ENCODE measurements at regions not wholly inside any gene's neighbourhood (a gene's known extent, or its start where the extent isn't known, plus 50 kb on each side); places are given as distances from the start of the nearest gene placed in this dataset.

- Mint-ChIP-seq H3K4me1 (no peaks in the 10 kb centered on the region), H3K9me3 (no peaks in the 10 kb centered on the region), H3K27ac (no peak overlapping the region), H3K36me3 (ENCODE audit: low read depth) (no peaks in the 10 kb centered on the region), H3K27me3 (ENCODE audit: low read depth) (peaks cover 13% of the 10 kb centered on the region), H3K4me3 (no peak overlapping the region)
- TF ChIP-seq CTCF (IDR thresholded peaks at IDR 0.05; ENCODE audit: unreplicated experiment in 3 of 3): no peak
Observed at GRCh38 chr6:1257778-1258177, 54.1 kb upstream of the FOXQ1 start.

- H3K4me1 Mint-ChIP-seq: no peaks in the 10 kb centered on the region
- no peaks in the 10 kb centered on the region for H3K36me3 Mint-ChIP-seq (ENCODE audit: low read depth)
Observed at GRCh38 chr6:1256435-1257008, 55.4 kb upstream of the FOXQ1 start.

GRCh38 chr6:1255636-1256365 is 56.1 kb upstream of the FOXQ1 start:
- Mint-ChIP-seq H3K4me3 (no peak overlapping the region), H3K36me3 (ENCODE audit: low read depth) (no peaks in the 10 kb centered on the region), H3K9me3 (no peaks in the 10 kb centered on the region), H3K4me1 (no peaks in the 10 kb centered on the region), H3K27me3 (ENCODE audit: low read depth) (peaks cover 14% of the 10 kb centered on the region), H3K27ac (no peak overlapping the region)
- no peak for TF ChIP-seq CTCF (IDR thresholded peaks at IDR 0.05; ENCODE audit: unreplicated experiment in 3 of 3)

More at GRCh38 chr6:1256435-1257008, 55.4 kb upstream of the FOXQ1 start:
- TF ChIP-seq CTCF (IDR thresholded peaks at IDR 0.05; ENCODE audit: unreplicated experiment in 3 of 3): no peak
- peaks cover 13% of the 10 kb centered on the region for H3K27me3 Mint-ChIP-seq (ENCODE audit: low read depth)
- no peak overlapping the region for H3K27ac Mint-ChIP-seq
- no peaks in the 10 kb centered on the region for H3K9me3 Mint-ChIP-seq
- no peak overlapping the region for H3K4me3 Mint-ChIP-seq

GRCh38 chr6:1254326-1254725 is 57.6 kb upstream of the FOXQ1 start:
- H3K4me1 Mint-ChIP-seq: no peaks in the 10 kb centered on the region
- no peak for TF ChIP-seq CTCF (IDR thresholded peaks at IDR 0.05; ENCODE audit: unreplicated experiment in 3 of 3)

GRCh38 chr6:1253816-1254215 is 58.1 kb upstream of the FOXQ1 start:
- no peaks in the 10 kb centered on the region for H3K4me1 Mint-ChIP-seq
- no peak overlapping the region for H3K4me3 Mint-ChIP-seq
- H3K36me3 Mint-ChIP-seq (ENCODE audit: low read depth): no peaks in the 10 kb centered on the region
- H3K9me3 Mint-ChIP-seq: peaks cover 8% of the 10 kb centered on the region
- H3K27me3 Mint-ChIP-seq (ENCODE audit: low read depth): peaks cover 16% of the 10 kb centered on the region
- TF ChIP-seq CTCF (IDR thresholded peaks at IDR 0.05; ENCODE audit: unreplicated experiment in 3 of 3): no peak
- H3K27ac Mint-ChIP-seq: no peak overlapping the region

More at GRCh38 chr6:1254326-1254725, 57.6 kb upstream of the FOXQ1 start:
- no peak overlapping the region for H3K27ac Mint-ChIP-seq
- no peaks in the 10 kb centered on the region for H3K36me3 Mint-ChIP-seq (ENCODE audit: low read depth)
- H3K4me3 Mint-ChIP-seq: no peak overlapping the region
- H3K27me3 Mint-ChIP-seq (ENCODE audit: low read depth): peaks cover 16% of the 10 kb centered on the region
- peaks cover 3% of the 10 kb centered on the region for H3K9me3 Mint-ChIP-seq

All from nephron (organoid).